ENCODE measurements at regions not wholly inside any gene's neighbourhood (a gene's known extent, or its start where the extent isn't known, plus 50 kb on each side); places are given as distances from the start of the nearest gene placed in this dataset.

GRCh38 chr13:19059016-19059780 lies 122.4 kb downstream of the TUBA3C start:
- TF ChIP-seq EP300 (IDR thresholded peaks at IDR 0.05) (no peak), CTCF (IDR thresholded peaks at IDR 0.05) (no peak), POLR2AphosphoS5 (IDR thresholded peaks at IDR 0.05) (no peak), POLR2A (IDR thresholded peaks at IDR 0.05) (no peak)
